HG03064 (cell line): ENCODE measurements at regions not wholly inside any gene's neighbourhood (a gene's known extent, or its start where the extent isn't known, plus 50 kb on each side); places are given as distances from the start of the nearest gene placed in this dataset.

Experiments used
- ATAC-seq: cut with Tn5 transposase; IDR thresholded peaks from one replicate; pipeline ENCODE4 v1.9.1; 2021; ENCODE audit warnings: low read depth; ENCODE audit not compliant: unreplicated experiment

DNA sequence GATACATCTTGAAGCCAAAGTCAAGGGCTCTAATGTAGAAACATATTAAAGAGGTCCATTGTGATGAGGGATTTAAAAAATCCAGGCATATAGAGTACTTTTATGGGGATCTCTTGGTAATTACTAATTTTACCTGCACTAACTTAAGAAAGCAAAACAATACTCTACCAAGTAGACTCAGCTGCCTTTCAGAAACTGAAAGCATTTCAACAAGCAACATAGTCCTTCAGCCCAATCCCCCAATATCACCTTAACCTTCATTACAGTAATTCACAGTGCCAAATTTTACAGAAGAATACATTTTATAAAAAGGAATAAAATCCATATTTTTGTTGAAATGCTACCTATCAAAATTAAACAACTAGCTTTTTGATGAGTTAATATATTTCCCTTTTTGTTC is 422.9 kb downstream of the DTHD1 start:
- ATAC-seq = no peak

DNA sequence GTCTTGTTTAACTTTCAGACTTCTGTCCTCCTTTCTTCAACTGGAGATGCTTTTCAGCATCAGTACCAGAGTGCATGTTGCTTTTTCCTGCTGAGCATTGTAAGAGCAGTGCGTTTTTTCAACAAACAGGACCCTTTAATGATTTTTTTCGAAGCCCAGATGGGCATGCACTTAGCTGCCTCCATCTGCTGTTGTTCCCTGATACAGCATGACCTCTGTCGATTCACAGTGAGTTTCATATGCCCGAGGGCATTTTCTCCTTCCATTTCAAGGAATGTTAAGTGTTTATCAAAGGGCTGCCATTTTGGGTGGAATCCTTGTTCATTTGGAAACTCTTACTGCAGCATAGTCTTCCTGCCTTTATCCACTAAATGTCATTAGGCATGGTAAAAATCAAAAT is 428.6 kb downstream of the DTHD1 start:
- ATAC-seq = no peak

DNA sequence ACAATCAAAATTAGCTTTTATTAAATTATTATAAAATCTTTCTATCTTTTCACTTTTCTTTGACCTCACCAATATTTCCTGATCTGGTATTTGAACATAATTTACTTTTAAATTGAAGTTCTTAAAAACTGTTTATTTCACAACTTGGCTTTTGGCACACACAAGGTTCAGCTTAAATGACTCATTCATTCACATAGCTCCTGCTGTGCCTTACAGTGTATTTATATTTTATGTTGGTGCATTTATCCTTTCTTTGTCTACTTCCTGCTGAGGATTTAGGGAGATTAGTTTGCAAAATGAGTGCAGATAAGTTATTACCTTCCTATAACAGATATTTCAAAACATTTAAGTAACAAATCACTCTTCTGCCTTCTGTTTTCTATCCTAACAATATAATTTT is 430.6 kb downstream of the DTHD1 start:
- ATAC-seq = no peak

DNA sequence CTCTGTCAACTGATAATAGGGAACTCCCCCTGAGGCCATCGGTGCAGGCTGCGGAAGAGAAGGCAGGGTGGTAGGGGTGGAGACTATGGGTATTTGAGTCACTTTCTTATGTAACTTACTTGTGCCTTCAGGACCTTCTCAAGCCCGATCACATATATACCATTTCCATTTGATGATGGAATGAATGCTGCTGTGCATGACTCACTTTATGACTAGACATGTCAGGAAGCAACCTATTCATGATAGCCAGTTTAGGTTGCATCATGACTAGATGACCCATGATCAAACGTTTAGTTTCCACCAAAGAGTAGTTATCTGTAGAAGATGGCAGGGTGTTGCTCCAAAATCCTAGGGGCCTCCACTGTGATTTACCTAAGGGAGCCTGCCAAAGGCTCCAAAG is 435.5 kb downstream of the DTHD1 start:
- ATAC-seq = no peak

DNA sequence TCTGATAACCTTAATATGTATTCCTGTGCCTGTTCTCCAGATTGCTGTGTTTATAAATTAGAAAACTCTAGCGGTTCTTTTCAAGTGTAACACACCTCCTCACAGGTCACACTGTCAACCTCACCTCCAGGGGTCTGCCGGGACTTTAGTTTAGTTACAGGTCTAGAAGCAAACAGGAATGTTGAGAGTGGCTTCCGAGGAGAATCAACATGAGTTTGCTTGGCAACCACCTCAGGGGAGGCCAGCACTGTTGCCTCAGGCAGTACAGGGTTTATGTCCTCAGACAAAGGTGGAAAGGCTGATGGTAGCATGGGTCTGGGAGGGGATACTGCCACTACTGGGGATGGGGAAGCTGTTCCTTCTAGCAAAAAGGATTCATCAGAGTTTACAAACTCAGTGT is 438.0 kb downstream of the DTHD1 start:
- ATAC-seq = no peak

DNA sequence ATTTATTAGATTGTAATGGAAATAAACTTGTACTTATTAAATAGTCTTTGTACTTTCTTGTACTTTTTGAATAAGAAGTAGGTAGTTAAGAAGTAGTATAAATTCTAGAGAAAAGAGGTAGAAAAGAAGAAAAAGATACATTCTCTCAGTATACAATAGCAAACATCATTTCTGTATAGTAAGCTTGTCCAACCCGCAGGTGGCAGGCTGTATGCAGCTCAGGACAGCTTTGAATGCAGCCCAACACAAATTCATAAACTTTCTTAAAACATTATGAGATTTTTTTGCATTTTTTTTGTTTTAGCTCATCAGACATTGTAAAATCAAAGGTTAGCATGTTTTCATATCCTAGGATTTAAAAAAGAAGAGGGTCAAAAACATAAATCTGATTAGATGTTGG is 441.6 kb downstream of the DTHD1 start:
- no peak for ATAC-seq

DNA sequence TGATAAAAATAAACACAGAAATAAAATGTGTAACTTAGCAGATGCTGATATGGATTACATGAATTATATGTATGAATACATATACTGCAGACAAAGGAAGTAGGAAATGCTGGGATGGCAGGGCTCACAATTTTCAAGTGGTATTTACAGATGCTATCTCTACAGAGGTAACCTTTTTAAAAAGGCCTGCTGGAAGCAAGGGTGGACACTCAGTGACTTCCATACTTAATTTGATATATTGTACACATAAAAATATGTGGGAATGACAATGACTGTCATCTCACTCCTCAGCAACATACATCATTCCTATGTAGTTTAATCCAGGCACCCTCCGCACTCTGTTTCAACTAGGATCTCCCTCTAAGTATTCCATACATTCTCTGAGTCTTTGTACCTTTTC is 452.9 kb downstream of the DTHD1 start:
- no peak for ATAC-seq

DNA sequence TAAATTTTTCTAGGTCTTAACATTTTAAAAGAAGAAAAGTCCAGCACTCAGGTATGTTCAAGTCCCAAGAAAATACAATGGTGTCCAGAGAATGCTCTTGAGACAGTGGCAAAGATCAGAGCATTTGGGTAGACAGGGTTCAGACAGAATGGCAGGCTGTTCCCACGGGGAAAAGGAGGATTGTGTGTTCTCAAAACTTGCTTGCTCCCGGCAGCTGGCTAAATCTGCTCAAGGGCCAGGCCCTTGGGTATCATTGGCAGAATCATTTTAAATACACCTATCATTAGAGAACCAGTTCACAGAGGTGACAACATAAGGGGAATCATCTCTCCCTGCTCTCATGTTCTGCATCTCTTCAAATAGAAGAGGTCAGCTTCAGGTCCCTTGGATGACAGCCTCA is 456.3 kb downstream of the DTHD1 start:
- no peak for ATAC-seq

DNA sequence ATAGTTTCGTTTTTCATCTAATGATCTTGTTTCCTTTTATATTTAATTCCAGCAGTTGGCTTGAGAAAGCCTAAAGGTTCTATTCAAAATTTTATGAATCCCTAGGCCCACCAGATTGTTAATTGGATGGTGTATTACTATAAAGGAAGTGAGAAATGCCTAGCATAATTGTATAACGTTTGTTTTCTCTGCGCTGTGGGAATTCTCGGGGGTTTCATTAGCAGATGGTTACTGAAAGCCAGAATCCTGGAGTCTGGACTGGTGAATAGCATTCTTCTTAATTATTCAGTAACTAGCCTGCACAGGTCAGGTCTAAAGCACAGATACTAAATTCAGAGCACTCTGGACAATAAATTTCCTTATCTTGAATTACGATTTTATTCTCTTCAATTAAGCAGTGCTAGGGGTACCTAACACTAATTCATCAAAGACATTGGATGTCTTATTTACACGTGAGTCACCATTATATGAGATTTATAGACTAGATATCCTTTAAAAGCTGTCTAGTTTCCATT is 459.4 kb downstream of the DTHD1 start:
- ATAC-seq = no peak

DNA sequence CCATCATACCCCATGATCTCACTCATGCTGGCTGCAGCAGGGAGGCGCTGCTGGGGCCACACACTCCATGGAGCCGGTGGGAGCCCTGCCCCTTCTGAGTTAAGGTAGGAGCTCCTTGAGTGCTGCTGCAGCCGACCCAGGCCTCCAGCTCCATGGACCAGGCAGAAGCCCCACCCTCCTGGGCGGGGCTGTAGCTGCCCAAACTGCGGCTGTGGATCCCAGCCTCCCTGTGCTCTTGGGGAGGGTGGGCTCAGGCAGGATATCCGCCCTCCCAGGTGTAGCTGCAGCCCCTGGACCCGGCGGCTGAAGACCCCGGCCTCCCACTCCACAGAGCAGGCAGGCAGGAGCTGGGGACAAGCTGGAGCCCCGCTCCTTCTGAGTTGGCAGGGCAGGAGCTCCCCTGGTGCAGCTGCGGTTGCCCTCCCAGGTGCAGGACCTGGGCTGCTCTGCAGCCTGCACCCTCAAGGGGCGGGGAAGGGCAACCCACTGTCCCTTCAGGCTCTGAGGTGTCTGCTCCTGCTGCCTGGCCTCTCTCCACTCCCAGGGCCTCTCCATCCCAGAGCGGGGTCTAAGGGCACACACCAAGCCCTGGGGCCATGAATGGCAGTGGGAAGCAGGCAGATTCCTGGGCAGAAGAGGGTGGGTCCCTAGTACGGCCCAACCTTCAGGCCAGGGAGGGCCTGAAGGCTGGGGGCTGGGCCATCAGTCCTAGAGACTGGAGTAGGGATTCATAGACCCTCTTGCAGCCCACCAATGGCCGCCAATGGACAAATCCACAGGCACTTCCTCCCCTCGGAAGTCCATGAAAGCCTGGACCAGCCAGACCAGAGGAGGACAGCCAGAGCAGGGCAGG is 466.1 kb downstream of the DTHD1 start:
- no peak for ATAC-seq

DNA sequence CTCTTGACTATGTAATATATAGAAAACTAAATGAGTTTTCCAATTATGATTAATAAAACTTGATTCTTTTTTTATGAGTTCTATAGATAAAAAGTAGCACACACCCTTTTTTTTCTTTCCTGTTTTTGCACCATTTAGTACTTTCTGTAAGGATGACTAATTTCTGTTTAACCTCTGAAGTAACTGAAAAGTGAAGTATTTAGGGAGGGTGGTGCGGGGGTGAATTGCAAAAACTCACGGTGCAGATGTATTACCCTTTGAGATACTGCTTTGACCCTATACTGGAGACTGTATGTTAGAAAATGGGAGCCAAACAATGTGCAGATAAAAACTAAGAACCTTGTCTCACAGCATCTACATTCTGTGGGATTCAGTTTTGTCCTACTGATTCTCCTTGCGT is 471.6 kb downstream of the DTHD1 start:
- no peak for ATAC-seq

DNA sequence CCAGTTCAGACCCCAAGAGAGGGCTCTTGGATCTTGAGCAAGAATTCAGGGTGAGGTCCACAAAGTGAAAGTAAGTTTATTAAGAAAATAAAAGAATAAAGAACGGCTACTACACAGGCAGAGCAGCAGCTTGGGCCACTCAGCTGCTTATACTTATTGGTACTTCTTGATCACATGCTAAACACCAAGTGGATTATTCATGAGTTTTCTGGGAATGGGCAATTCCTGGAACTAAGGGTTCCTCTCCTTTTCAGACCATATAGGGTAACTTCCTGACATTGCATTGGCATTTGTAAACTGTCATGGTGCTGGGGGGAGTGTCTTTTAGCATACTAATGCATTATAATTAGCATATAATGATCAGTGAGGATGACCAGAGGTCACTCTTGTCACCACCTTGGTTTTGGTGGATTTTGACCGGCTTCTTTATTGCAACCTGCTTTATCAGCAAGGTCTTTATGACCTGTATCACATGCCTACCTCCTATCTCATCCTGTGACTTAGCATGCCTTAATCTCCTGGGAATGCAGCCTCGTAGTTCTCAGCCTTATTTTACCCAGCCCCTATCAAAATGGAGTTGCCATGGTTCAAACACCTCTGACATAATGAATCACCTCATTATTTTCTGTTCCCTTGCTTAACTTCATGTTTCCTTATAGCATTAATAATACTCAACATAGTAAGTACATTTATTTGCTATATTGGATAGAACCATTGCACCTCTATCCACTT is 476.3 kb downstream of the DTHD1 start:
- no peak for ATAC-seq

DNA sequence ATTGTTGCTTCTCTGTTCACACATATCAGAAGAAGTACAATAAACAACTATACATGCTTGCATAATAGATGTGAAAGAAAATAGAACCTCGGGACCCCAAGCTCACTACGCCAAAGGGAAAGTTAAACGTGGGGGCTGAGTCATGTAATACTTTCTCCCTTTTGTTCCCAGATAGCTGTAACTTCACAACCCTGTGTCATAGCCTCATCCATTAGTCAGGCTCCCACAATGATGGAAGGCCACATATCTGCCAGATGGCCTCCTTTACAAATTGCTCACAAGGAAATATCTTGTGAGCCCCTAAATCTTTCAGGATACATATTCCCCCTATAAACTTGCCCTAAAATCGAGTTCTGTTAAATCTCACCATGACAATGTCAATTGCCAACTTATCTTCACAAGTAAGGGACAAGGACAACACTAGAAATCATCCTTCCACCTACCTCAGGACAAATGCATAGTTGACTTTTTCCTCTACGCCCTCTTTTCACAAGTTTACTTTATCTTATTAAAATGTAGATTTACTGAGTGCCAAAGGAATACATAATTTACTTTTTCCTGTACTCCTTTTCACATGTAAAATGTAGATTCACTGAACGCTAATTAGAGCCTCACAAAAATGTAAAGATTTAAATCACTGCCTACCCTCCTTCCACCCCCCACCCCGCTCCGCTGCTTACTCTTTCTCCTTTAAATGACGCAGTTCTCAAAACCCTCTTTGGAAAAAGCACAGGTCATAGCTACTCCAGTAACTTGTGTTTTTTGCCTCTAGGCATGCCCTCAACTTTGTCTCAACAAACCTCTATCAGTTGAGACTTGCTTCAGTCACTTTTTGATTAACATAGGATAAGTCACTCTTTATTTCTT is 477.1 kb downstream of the DTHD1 start:
- no peak for ATAC-seq

DNA sequence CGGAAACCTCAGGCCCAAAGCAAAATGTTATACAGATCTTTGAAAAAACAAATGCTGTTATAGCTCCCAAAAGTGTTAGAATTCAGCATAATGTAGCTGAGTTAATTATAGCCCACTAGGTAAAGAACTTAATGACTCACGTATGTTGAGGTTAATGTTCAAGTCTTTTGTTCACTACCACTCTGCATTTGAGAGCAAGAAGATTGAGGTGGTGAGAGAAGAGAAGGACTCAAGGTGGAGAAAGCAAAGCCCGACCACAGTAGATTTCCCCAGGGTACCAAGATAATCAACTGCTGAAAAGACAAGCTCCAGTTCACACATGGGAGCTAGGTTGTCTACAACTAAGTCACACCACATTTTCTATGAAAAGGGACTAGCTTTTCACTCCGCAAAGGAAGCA is 480.2 kb downstream of the DTHD1 start:
- no peak for ATAC-seq

DNA sequence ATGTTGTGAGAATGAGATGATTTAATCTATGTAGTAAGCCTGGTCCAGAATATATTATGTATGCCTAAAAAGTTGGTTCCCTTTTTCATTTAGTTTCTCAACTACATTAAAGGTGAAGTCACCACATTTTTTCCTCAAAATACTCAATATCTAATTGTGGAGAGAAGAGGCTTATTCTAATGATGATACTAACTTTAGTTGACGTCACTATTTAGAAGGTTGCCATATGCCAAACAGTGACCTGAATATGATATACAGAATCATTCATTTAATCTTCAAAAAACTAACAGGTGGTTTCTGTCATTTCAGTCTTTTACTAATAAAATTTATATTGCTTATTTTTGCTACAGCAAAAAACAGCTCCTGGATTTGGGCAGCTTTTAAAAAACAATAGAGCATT is 480.7 kb upstream of the NWD2 start:
- no peak for ATAC-seq

DNA sequence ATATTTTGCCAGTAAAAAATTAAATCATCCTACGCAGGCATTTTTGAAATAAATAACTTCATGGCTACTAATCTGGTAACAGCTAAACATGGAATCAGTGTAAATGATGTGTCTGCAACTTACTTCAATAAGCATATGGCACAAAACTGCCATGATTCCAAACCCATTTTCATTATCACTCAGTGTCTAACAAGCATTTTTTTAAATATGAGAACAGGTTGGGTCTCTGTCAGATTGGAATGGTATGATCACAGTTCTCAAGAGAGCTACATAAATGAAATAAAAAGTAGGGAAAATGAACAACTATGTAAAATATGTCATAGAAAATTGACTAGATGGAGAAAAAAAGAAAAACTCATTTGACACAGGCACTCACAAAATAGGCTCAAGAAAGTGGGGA is 476.9 kb upstream of the NWD2 start:
- ATAC-seq = no peak

DNA sequence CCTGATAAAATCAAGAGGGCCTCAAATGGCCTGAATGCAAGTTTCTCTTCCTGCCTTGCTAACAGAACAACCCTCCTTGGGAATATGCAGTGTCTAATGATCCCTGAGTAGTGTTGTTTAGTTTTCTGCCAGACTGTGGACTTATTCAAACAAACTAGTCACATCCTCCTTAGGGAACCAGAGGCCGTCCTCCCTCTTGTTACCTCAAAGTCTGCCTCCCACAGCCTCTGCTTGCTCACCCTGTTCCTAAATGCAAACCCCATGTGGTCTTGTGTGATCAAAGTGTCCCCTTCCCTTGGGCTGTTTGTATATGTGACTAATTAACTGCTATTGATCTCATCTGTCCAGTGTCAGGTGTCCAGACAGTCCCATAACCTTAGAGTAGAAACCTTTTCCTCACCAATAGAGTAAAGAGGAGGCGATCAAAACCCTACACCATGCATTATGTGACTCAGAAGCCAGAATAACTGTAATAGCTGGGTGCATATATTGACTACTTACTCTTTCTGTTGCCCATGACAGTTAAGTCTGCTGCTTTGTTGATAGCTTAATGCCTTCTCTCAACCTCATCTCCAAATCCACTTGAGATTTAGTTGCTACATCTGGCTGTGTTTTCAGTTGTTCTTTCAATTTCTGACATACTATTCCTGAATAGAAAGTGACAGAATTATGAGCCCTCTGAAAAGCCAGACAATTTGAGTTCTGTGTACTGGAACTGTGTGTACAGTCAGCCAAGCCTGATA is 473.0 kb upstream of the NWD2 start:
- no peak for ATAC-seq

DNA sequence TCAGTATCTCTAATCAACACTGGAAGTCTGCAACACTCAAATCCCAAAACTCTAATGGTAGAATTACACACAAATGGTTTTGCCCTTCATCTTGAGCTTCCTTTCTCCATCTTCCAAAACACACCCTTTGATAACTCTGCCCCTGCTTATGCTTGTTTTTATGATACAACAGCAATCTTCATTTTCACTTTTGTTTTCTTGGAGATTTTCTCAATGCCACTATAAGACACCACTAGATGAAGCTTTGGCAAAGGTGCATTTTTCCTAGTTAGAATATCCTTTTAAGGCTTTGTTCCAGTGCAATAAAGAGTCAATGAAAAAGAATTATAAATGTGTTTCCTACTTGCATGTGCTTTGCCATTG is 472.4 kb upstream of the NWD2 start:
- no peak for ATAC-seq

DNA sequence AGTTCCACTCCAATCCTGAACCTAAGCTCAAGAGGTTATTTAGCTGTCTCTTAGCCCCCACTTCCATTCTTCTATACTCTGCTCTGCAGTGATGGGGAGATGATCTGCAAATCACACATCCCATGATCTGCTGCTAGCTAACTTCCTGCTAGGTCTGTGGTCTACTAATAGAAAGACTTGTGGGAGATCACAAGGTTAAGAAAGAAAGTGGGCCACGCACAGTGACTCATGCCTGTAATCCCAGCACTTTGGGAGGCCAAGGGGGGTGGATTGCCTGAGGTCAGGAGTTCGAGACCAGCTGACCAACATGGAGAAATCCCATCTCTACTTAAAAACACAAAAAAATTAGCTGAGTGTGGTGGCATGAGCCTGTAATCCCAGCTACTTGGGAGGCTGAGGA is 471.1 kb upstream of the NWD2 start:
- ATAC-seq = no peak

DNA sequence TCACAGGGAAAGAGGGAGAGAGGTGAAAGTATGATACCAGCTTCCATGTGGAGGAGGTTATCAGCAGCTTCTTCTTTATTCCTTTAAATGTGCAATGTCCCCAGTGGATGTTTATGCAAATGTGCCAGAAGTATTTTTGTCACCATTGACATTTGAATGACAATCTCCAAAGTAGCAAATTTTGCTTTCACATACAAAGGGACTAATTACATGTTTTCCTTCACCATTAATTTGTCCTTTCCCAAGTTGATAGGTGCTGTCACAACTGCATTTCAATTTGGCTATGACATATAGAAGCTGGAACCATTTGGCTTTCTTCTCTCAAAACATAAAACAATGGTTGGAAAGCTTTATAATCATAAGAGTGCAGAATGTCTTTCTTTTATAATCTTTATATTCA is 469.0 kb upstream of the NWD2 start:
- ATAC-seq = no peak
